ENCODE measurements at regions not wholly inside any gene's neighbourhood (a gene's known extent, or its start where the extent isn't known, plus 50 kb on each side); places are given as distances from the start of the nearest gene placed in this dataset.

- ATAC-seq: no peak
- no peak overlapping the region for H3K4me3 ChIP-seq
- H3K27ac ChIP-seq: no peak overlapping the region
- H3K27me3 ChIP-seq: no peaks in the 10 kb centered on the region
- peaks cover 0 to 5% (median 0%) of the 10 kb centered on the region in 12 donors for H3K9me3 ChIP-seq
- DNase-seq: no peak
- H3K4me1 ChIP-seq: no peaks in the 10 kb centered on the region
- no peaks in the 10 kb centered on the region for H3K36me3 ChIP-seq
- intact Hi-C loops (cut with DNase I): no loop called here
- 73 to 89% (median 79%) methylated on average over 2 of the region's 2 CpGs for WGBS, 4 donors
- no peak for TF ChIP-seq CTCF (IDR thresholded peaks at IDR 0.05)
Measured at GRCh38 chr10:52539463-52539862, 225.4 kb downstream of the DKK1 start.

GRCh38 chr10:52540479-52540984 is 226.5 kb downstream of the DKK1 start:
- H3K36me3 ChIP-seq: no peaks in the 10 kb centered on the region
- H3K27me3 ChIP-seq: no peaks in the 10 kb centered on the region
- H3K4me3 ChIP-seq: no peak overlapping the region
- DNase-seq: no peak
- TF ChIP-seq POLR2A (IDR thresholded peaks at IDR 0.05): no peak
- no peak for TF ChIP-seq CTCF (IDR thresholded peaks at IDR 0.05)
- intact Hi-C loops (cut with DNase I): no loop called here
- no peak overlapping the region for H3K27ac ChIP-seq
- no peak for ATAC-seq
- H3K4me1 ChIP-seq: no peaks in the 10 kb centered on the region
- peaks cover 0 to 5% (median 0%) of the 10 kb centered on the region in 12 donors for H3K9me3 ChIP-seq
- 52 to 63% (median 58%) methylated on average over 2 of the region's 2 CpGs for WGBS, 4 donors

- DNase-seq (no peak), ATAC-seq (no peak)
- intact Hi-C loops (cut with DNase I): no loop called here
- WGBS, 4 donors: 5 to 17% (median 13%) methylated on average over 2 of the region's 2 CpGs
- H3K4me1 ChIP-seq: no peaks in the 10 kb centered on the region
- H3K27ac ChIP-seq: no peak overlapping the region
- TF ChIP-seq POLR2A (IDR thresholded peaks at IDR 0.05) (no peak), CTCF (IDR thresholded peaks at IDR 0.05) (no peak)
- no peaks in the 10 kb centered on the region for H3K27me3 ChIP-seq
- H3K4me3 ChIP-seq: no peak overlapping the region
- H3K36me3 ChIP-seq: no peaks in the 10 kb centered on the region
- peaks cover 0 to 5% (median 0%) of the 10 kb centered on the region in 12 donors for H3K9me3 ChIP-seq
Measured at GRCh38 chr10:52541006-52541473, 227.0 kb downstream of the DKK1 start.

GRCh38 chr10:52542906-52543305 is 228.8 kb downstream of the DKK1 start:
- no peak overlapping the region for H3K27ac ChIP-seq
- TF ChIP-seq CTCF (IDR thresholded peaks at IDR 0.05) (no peak), POLR2A (IDR thresholded peaks at IDR 0.05) (no peak)
- H3K4me1 ChIP-seq: no peaks in the 10 kb centered on the region
- DNase-seq (no peak), ATAC-seq (no peak)
- peaks cover 0 to 1% (median 0%) of the 10 kb centered on the region in 12 donors for H3K9me3 ChIP-seq
- H3K27me3 ChIP-seq: no peaks in the 10 kb centered on the region
- H3K4me3 ChIP-seq: no peak overlapping the region
- H3K36me3 ChIP-seq: no peaks in the 10 kb centered on the region
- intact Hi-C loops (cut with DNase I): no loop called here
